ENCODE measurements at regions not wholly inside any gene's neighbourhood (a gene's known extent, or its start where the extent isn't known, plus 50 kb on each side); places are given as distances from the start of the nearest gene placed in this dataset.

- TF ChIP-seq, protein P1, sequence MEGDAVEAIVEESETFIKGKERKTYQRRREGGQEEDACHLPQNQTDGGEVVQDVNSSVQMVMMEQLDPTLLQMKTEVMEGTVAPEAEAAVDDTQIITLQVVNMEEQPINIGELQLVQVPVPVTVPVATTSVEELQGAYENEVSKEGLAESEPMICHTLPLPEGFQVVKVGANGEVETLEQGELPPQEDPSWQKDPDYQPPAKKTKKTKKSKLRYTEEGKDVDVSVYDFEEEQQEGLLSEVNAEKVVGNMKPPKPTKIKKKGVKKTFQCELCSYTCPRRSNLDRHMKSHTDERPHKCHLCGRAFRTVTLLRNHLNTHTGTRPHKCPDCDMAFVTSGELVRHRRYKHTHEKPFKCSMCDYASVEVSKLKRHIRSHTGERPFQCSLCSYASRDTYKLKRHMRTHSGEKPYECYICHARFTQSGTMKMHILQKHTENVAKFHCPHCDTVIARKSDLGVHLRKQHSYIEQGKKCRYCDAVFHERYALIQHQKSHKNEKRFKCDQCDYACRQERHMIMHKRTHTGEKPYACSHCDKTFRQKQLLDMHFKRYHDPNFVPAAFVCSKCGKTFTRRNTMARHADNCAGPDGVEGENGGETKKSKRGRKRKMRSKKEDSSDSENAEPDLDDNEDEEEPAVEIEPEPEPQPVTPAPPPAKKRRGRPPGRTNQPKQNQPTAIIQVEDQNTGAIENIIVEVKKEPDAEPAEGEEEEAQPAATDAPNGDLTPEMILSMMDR (IDR thresholded peaks at IDR 0.05; ENCODE audit: poor library complexity, severe bottlenecking), result no peak
- TF ChIP-seq TAF1 (IDR thresholded peaks at IDR 0.05; ENCODE audit: low read depth) (no peak), EZH2 (IDR thresholded peaks at IDR 0.05; ENCODE audit: borderline replicate concordance, insufficient read depth, low read length, poor library complexity, severe bottlenecking) (no peak), EP300 (conservative IDR thresholded peaks at IDR 0.05; ENCODE audit: poor library complexity, severe bottlenecking) (no peak), POLR2AphosphoS5 (IDR thresholded peaks at IDR 0.05) (no peak)
- TF ChIP-seq, protein P2, sequence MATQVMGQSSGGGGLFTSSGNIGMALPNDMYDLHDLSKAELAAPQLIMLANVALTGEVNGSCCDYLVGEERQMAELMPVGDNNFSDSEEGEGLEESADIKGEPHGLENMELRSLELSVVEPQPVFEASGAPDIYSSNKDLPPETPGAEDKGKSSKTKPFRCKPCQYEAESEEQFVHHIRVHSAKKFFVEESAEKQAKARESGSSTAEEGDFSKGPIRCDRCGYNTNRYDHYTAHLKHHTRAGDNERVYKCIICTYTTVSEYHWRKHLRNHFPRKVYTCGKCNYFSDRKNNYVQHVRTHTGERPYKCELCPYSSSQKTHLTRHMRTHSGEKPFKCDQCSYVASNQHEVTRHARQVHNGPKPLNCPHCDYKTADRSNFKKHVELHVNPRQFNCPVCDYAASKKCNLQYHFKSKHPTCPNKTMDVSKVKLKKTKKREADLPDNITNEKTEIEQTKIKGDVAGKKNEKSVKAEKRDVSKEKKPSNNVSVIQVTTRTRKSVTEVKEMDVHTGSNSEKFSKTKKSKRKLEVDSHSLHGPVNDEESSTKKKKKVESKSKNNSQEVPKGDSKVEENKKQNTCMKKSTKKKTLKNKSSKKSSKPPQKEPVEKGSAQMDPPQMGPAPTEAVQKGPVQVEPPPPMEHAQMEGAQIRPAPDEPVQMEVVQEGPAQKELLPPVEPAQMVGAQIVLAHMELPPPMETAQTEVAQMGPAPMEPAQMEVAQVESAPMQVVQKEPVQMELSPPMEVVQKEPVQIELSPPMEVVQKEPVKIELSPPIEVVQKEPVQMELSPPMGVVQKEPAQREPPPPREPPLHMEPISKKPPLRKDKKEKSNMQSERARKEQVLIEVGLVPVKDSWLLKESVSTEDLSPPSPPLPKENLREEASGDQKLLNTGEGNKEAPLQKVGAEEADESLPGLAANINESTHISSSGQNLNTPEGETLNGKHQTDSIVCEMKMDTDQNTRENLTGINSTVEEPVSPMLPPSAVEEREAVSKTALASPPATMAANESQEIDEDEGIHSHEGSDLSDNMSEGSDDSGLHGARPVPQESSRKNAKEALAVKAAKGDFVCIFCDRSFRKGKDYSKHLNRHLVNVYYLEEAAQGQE (IDR thresholded peaks at IDR 0.05; ENCODE audit: borderline replicate concordance), result no peak
Observed at GRCh38 chr12:131350943-131351318, 360.0 kb upstream of the SFSWAP start.

All from neural cell (in vitro differentiated cells).